HK-2 (cell line): ENCODE measurements at regions not wholly inside any gene's neighbourhood (a gene's known extent, or its start where the extent isn't known, plus 50 kb on each side); places are given as distances from the start of the nearest gene placed in this dataset.
"Not testable (repeated sequence)": the region's sequence is repeated elsewhere in the genome, so short reads cannot be mapped to it uniquely, and the experiment has no call there.

Source experiments
- DNase-seq: peaks from one replicate; pipeline ENCODE4 v3.0.0-alpha.2; 2018; ENCODE audit not compliant: unreplicated experiment

DNA sequence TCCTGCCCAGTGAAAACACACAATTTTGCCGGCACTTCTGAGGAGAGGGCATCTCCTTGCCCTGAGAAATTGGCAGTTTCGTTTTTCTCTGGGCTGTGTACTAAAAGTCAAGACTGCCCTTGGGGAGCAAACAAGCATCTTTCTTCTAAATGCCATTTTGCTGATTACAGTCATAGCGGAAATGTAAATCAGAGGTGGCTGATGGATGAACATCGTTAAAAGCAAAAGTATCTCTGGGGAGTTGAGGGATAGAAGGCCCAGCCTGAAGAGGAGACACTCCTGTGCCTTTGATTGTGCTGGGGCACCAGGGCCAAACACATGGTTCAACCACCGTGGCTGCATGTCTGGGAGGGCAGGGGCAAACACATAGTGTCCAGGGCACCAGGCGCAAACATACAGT, 49.8 kb downstream of the ABCC12 start:
- DNase-seq: no peak

DNA sequence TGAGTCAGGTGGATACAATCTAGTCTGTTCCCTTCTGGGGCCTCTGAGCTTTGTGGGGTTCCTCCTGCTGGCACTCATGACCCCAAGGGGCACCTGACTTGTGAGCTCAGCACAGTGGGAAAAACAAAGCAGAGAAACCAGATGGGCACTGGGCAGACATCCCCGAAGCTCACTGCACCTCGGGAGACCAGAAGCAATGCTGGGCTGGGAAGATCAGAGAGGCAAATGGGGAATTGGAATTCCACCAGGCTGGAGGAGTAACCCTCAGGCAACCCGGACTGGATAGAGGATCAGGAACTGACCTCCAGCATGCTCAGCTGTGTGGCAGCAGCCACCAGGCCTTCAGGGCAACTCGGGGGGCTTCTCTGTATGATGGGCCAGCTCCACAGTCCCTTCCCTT, 50.3 kb downstream of the ABCC12 start:
- DNase-seq: no peak

DNA sequence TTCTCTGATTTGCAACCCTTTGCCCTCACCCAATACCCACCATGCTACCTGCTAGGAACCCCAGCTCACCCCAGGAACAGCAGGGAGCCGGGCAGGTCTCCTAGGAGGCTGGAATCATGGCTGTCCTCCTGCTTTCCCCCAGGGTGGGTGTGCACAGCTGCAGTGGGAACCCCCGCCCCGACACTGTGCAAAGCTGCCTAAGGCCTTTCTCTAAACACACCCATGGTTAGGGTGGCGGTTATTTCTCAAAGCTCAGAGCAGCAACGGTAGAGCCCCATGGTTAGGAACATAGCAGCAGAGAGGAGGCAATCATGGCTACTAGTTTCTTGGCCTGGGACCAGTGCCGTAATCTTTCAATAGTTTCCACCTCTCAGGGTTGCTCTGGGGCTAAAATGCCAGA, 52.2 kb downstream of the ABCC12 start:
- DNase-seq: no peak

DNA sequence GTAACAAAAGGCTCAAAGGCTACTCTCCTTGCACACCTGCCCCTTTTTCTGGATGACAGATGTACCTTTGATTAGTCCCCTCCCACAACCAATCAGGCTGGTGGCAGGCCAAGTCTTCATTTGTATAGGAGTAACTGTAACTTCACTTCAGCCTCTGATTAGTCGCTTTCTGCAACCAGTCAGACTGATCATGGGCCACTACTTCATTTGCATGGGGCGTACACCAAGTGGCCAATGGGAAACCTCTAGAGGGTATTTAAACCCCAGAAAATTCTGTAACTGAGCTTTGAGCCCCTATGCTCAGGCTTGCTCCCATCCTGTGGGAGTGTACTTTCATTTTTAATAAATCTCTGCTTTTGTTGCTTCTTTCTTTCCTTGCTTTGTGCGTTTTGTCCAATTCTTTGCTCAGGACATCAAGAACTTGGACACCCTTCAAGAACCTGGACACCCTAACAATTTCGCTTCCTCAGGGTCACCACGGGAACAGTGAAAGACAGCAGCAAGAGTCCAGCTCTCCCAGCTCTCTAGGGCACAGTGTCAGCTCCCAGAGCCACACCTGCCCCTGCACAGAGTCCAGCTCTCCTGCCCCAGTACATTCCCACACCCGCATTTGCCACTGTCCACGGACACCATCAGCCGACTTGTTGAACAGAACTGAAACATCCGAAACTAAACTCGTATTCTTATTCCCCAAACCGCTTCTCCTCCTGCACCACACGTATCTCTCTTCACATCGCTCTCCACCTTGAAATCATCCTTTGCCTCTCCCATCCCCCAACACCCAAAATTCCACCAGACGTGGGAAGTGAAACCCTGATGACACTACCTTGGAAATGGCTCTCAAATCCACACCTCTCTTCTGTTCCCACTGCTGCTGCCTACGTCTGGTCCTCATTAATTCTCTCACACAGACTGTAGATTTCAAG, 53.4 kb downstream of the ABCC12 start:
- DNase-seq: no peak

DNA sequence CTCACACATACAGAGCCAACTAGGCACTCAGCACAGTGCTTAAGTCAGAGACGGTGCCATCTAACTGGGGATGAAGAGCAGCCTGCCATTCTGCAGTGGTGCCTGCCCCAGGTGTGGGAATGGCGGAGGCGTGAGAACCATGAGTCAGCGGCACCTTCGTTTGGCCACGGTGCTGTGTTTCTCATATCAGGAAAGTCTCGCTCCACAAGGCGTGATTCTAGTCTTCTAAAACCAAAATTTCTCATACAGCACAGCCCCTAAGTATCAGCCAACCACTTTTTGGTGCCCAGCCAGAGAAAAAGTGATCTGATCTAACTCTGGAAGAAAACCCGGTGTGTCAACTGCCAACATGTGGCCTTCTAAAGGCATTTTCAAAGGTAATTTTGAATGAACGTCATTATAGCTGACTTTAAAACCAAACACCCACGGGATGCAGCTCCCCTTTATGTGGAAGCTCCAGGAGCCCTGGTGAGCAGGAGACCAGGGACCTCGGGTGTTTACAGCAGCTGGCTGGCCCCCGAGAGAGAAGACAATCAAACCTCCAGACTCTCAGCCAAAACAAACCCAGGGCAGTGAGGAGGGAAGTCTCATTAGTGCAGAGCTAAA, 54.6 kb downstream of the ABCC12 start:
- no peak for DNase-seq

DNA sequence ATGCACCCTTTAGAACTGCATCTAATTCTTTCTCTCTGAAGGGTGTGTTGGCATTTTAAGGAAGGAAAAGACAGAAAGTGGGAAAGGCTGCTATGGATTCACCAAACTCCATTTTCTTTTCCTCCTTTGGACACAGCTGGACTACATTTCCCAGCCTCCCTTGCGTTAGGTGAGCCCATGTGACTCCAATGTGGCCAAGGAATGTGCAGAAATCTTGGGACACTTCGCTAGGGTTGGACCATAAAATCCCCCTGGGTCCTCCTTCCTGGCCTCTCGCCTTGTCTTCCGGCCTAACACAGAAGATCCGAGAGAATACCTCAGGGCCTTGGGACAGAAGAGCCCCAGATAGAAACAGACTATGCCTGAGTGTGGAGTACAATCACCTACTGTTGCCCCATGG, 56.3 kb downstream of the ABCC12 start:
- DNase-seq: no peak

DNA sequence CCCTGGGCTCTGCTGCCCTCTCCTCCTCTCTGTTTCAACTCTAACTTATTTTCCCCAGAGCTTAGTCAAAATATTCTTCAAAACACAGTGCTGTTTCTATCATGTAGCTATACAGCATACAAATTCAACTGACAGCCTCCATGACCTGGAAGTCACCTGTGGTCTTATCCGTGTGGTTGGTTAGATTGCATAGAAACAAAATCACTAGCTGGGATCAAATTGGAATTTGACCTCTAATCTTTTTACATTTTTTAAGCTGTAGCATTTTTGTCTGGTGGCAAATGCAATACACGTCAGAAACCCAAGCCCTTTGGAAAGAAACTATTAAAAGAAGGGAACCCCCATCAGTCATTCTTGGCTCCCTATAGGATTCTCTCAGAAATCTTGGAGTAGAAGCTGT, 57.3 kb downstream of the ABCC12 start:
- no peak for DNase-seq

DNA sequence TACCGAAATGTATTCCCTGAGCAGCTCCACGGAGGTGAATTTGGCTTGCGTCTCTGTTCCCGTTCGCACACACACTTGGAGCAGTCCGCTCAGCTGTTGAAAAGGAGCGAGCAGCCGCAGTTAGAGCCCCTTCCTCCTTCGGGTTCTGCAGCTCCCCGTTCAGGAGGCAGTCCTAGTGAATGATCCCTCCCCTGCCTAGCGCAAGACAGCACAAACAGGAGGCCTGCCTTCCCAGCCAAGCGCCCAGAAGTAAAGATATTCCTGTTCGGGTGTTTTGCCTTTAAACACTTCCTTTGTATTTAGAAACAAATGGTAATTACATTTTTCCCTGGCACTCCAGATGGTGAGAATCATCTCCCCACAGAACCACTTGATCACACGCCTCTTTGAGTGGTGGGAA, 64.7 kb downstream of the ABCC12 start:
- DNase-seq: no peak

DNA sequence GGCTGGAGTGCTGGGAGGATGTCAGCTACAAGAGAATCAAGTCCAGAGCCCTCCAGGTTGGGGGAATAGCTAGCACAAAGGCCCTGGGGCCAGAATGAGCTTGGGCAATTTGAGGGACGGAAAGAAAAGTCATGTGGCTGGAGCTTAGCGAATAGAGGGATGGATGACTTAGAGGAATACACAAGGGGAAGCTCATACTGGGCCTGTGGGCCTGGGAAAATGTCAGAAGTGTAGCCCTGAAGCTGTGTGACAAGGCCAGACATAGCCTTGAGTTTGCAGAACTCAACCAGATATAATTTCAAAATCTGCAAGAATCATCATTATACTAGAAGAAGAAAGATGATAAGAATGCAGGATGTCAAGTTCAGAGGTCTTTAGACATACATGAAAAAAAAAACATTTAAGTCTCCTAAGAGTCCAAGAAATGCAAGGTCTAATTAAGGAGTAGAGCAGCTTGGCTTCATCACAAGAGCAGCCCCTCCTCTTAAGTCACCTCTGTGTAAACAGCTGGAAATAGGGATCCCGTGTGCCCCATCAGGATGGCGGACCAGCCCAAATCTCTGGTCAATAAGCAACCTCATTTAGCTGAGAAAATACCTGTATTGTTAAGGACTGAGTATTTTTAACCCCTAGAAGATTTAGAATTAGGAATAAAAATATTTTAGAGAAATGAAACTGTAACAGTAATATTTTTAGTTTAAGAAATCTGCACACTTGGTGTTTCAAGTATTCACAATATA, 66.6 kb downstream of the ABCC12 start:
- no peak for DNase-seq

DNA sequence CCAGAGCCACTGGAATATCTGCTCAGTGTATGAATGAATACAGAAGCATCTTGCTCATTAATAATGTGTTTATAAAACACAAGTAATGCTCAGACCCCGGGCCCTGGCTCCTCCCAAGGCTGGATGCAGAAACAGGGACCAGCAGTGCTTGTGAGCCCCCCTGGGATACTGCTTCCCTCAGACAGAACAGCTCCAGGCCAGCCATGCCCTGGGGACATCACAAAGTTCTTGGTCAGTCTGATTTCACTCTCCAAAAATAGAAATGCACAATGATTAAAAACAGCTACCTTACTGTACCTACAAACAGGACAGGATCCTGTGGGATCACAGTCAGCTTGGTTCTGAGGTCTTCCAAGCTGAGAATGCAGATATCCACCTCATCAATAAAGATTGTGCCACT, 68.2 kb downstream of the ABCC12 start:
- no peak for DNase-seq

DNA sequence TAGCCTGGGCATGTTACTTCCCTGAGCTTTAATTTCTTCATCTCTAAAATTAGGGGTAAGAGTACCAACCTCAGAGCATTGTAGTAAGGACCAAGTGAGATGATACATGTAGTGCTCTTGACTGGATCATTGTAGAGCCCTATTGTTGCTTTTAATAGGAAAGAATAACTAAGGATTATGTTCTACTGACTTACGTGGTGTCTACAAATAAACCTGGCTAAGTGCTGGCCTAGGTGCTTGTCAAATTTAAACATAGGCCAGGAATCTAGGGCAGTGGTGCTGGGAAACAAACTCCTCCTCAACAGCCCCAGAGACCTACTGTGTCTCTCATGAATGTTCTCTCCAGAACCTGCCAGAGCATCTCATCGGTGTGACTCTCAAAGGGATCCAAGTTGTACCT, 69.4 kb downstream of the ABCC12 start:
- no peak for DNase-seq

DNA sequence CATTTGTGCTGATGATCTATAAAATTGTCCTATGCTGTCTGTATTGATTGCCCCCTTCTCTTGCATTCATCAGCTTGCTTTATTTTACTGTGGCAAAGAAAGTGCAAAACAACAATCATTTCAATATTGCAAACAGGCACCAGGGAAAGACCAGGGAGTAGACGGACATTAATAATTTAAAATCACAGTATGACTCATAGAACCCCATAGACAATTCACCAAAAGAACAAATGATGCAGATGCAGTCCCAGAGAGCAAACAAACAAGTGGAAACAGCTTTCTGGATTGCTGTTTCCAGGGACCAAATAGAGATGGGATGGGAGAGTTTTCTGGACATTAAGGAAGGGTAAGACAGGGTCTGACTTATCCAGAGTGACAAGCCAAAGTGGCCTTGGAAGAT, 70.1 kb downstream of the ABCC12 start:
- DNase-seq: no peak

DNA sequence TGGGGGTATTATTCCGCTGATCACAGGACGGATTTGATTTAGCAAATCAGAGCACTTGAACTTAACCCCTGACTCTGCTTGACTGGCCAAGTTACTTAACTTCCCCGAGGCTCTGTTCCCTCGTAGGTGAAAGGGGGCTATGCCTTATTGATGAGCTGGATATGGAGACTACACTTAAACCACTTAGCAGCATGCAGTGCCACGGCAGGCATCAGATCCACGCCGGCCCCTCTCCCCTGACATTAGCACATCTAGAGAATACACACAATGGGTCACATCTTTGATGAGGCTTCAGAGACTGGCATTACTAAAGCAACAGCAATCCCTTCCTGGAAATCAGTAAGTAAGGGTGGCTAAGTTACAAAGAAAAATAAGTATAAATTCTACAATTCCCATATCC, 71.0 kb downstream of the ABCC12 start:
- DNase-seq: no peak

DNA sequence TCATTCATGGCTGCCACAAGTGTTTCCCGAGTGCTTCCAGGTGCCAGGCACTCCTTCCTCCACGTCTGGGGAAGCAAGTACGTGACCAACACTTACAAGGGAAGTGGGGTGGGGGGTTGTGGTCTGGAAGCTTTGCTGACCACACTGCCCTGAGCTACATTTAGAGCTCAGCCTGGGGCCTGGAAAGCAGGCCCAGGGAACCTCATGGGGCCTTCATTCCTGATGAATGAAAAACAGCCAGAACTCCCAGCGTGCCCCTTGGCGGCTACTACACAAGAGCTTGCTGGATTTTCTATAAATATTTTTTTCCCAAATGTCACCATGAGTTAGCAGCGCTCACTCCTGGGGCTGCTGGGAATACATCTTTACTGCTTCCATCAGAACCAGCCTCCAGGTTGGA, 73.3 kb downstream of the ABCC12 start:
- DNase-seq: no peak

DNA sequence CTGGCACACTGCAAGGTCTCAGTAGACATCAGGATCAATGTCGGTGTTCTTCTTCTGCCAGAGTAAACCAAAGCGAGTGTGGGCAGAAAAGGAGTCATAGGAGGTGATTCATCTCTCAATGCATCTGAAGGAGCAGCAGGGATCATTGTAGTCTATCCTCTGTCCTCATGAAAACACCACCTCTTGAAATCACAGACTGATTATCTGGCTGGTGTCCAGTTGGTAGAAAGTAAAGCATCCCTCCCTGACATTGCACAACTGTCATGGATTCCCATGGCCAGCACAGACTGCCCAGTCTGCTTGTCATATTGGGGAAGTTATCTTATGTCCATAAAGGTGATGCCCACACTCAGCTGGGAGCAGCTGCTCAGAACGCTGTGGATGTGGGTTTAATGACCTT, 74.1 kb downstream of the ABCC12 start:
- peak; percentile 7 for DNase-seq

DNA sequence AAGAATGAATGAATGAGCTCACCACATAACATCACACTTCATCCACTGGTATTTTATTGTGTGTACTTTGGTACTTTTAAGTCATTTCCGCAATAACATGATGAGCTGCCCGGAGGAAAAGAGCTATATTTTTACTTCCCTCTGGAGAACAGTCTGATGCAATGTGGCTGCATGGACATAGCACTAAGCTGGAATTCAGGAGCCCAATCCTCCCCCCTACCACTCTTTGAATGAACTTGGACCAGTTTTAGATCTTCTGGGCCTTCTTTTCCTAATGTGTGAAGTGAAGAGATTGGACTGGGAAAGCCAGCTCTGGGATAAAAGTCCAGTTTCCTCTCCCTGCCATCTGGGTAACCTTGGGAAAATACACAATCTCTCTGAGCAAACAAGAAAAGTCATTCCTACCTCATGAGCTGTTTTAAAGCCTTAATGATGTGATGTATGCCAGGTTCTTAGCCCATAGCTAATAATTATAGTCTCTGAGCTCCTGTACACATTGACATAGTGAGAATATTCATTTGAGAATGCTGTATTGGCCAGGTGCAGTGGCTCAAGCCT, 79.3 kb downstream of the ABCC12 start:
- no peak for DNase-seq

DNA sequence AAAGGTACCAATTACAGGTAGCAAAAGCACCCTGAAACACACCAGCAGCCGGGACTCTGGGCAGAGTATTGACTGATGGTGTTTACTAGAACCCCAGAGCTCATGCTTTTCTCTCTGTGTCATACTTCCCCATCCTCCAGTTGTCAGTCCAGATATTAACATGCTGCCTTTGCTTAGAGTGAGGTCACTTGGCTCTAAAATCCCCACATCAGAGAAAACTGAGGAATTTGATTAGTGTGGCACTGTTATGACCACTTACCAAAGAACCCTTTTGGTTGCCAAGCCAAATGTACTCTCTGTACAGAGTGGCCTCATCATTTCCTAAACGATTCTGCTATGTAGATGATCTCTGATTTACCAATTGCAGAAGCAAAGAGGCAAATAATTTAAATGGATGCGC, 80.4 kb downstream of the ABCC12 start:
- DNase-seq: no peak

DNA sequence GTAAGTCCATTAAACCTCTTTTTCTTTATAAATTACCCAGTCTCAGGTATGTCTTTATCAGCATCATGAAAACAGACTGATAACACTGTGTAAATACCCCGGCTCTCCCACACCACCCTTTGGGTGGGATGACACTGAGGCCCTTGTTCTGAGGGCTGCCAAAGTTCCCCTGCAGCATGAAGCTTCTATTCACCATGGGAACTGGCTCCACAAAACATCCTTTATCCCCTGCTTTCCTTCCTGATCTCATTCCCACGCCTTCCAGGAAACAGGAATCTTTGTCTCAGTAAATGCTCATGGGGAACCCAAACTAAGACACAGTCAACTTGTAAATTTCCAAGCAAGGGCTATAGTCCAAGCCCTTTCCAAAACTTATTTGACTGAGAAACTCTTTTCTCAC, 88.4 kb downstream of the ABCC12 start:
- no peak for DNase-seq

DNA sequence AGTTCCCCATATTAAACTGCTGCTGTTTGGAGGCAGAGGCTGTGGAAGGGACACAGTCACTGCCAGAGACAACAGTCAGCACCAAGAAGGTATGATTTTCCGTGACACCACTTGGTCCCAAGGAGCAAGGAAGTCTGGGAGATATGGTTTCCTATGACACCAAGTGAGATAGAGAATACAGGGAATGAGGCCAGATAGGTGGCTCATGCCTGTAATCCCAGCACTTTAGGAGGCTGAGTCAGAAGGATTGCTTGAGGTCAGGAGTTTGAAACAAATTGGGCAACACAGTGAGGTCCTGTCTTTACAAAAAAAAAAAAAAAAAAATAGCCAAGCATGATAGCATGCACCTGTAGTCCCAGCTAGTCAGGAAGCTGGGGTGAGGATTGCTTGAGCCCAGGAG, 90.8 kb downstream of the ABCC12 start:
- DNase-seq: no peak

DNA sequence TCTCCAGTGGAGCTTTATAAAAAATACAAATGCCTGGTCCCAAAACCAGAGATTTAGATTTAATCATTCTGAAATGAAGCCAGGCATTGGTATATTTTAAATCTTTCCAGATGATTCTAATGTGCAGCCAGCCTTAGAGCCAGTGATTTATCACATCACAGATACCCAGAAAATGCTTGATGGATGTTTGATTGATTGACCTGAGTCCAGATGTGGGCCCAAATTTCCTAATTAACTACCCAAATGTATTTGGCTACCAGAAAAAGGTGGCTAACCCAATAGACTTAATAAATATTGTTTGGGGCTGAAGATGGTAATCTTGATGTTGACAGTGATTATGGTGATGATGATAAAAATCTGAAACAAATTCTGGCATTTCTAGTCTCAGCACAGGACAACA, 93.1 kb downstream of the ABCC12 start:
- DNase-seq: no peak

DNA sequence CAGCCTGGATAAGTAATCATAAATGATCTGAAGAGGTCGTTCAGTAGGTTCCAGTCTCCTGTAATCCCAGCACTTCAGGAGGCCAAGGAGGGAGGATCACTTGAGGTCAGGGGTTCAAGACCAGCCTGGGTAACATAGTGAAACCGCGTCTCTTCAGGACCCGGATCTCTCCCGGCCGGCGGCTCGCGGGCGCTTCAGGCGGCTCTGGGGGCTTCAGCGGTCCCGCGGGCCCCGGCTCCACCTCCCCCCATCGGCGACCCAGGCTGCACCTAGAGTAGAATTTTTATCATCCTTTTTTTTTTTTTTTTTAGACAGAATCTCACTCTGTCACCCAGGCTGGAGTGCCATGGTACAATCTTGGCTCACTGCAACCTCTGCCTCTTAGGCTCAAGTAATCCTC, 95.9 kb downstream of the ABCC12 start:
- DNase-seq: no peak

DNA sequence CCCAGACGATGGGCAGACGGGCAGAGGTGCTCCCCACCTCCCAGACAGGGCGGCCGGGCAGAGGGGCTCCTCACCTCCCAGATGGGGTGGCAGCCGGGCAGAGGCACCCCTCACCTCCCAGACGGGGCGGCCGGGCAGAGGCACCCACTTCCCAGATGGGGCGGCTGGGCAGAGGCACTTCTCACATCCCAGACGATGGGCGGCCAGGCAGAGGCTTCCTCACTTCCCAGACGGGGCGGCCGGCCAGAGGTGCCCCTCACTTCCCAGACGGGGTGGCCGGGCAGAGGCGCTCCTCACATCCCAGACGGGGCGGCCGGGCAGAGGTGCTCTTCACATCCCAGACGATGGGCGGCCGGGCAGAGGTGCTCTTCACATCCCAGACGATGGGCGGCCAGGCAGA, 96.6 kb downstream of the ABCC12 start:
- not testable (repeated sequence) for DNase-seq

DNA sequence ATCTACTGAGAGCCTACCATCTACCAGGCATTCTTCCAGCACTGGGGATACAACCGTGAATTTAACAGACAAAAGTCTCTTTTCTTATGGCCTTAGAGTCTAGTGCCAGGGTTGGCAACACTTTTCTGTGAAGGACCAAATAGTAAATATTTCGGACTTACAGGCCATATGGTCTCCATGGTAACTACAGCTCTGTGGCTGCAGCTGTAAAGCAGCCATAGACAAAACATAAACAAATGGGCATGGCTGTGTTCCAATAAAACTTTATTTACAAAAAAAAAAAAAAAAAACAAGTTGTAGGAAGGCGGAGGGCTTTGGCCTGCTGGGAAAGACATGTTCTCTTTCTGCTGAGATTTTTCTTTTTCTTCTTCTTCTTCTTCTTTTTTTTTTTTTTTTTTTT, 98.7 kb downstream of the ABCC12 start:
- DNase-seq: no peak
